GM18519 (cell line): ENCODE measurements at regions not wholly inside any gene's neighbourhood (a gene's known extent, or its start where the extent isn't known, plus 50 kb on each side); places are given as distances from the start of the nearest gene placed in this dataset.

ENCODE experiments used
- ATAC-seq: cut with Tn5 transposase; IDR thresholded peaks from one replicate; pipeline ENCODE4 v1.9.1; 2021; ENCODE audit warnings: mild to moderate bottlenecking, moderate library complexity; ENCODE audit not compliant: unreplicated experiment, low FRiP score

- ATAC-seq = no peak
Measured at GRCh38 chr6:79864421-79864820, 82.9 kb downstream of the ELOVL4 start.

- no peak for ATAC-seq
Measured at GRCh38 chr6:79864001-79864400, 83.4 kb downstream of the ELOVL4 start.

GRCh38 chr6:79863566-79863965 is 83.8 kb downstream of the ELOVL4 start:
- ATAC-seq = no peak

GRCh38 chr6:79862711-79863110 is 84.6 kb downstream of the ELOVL4 start:
- ATAC-seq = no peak

- no peak for ATAC-seq
Measured at GRCh38 chr6:79862126-79862525, 85.2 kb downstream of the ELOVL4 start.

GRCh38 chr6:79861023-79861422 is 86.3 kb downstream of the ELOVL4 start:
- no peak for ATAC-seq

GRCh38 chr6:79847426-79847825 is 99.9 kb downstream of the ELOVL4 start:
- ATAC-seq = no peak

- ATAC-seq = no peak
Measured at GRCh38 chr6:79842376-79843040, 104.8 kb downstream of the ELOVL4 start.

GRCh38 chr6:79841577-79842375 is 105.6 kb downstream of the ELOVL4 start:
- ATAC-seq = no peak

- ATAC-seq = no peak
Measured at GRCh38 chr6:79838851-79839250, 108.5 kb downstream of the ELOVL4 start.

GRCh38 chr6:79833964-79834284 is 113.4 kb downstream of the ELOVL4 start:
- ATAC-seq = no peak

GRCh38 chr6:79833264-79833963 is 113.9 kb downstream of the ELOVL4 start:
- ATAC-seq = no peak

- ATAC-seq = no peak
Measured at GRCh38 chr6:79832723-79833122, 114.6 kb downstream of the ELOVL4 start.

- no peak for ATAC-seq
Measured at GRCh38 chr6:79824202-79824601, 123.2 kb downstream of the ELOVL4 start.

GRCh38 chr6:79821859-79822258 is 125.5 kb downstream of the ELOVL4 start:
- ATAC-seq = no peak

GRCh38 chr6:79818471-79818870 is 128.9 kb downstream of the ELOVL4 start:
- ATAC-seq = no peak

- ATAC-seq = no peak
Measured at GRCh38 chr6:79814940-79815339, 132.4 kb downstream of the ELOVL4 start.

- ATAC-seq = peak; percentile 96
Measured at GRCh38 chr6:79813854-79814709, 133.3 kb downstream of the ELOVL4 start.

GRCh38 chr6:79813143-79813850 is 134.1 kb downstream of the ELOVL4 start:
- no peak for ATAC-seq

- ATAC-seq = no peak
Measured at GRCh38 chr6:79812195-79812594, 135.2 kb downstream of the ELOVL4 start.
